ENCODE measurements at regions not wholly inside any gene's neighbourhood (a gene's known extent, or its start where the extent isn't known, plus 50 kb on each side); places are given as distances from the start of the nearest gene placed in this dataset.

DNA sequence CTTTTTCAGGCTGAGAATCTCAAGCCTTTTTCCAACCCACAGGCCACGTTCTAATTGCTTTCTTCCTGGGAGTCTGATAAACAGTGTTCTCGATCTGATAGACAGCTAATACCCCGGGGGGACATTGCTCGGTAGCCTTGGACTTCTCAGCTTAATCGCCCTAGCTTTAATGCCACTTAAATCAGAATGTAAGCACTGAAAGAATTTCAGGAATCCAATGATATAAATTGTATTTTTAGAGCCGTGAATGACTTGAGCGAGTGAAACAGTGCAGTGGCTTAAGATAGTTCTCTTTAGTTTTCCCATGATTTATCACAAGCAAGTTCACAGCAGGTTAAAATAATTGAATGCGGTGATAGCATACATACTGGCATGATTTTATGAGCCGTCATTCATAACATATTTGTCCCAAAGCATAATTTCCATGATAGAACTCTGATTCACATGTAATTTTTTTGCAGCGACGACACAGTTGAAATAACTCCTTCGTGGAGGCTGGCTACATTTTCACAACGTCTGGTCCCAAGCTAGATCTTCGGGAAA is 116.1 kb upstream of the MYOCD start:
- POLR2A ChIA-PET: no interaction called here
- H3K27me3 ChIP-seq (replicated peaks in 2 of 5; ENCODE audit: control insufficient read depth in 4 of 5, insufficient read depth in 5 of 5, low read length in 4 of 5): no peaks in the 10 kb centered on the region
- CTCF ChIA-PET: no interaction called here
- H3K27ac ChIP-seq (ENCODE audit: insufficient read depth in 1 of 2, low read depth in 1 of 2, low read length in 2 of 2, poor library complexity in 1 of 2, severe bottlenecking in 2 of 2): no peak overlapping the region
- no peaks in the 10 kb centered on the region for H3K9me3 ChIP-seq (ENCODE audit: control extremely low read depth in 1 of 5, control insufficient read depth in 4 of 5, insufficient read depth in 2 of 5, low read depth in 1 of 5, low read length in 4 of 5)
- no peak for DNase-seq
- no peak overlapping the region for H3K4me3 ChIP-seq (ENCODE audit: control insufficient read depth in 1 of 7, extremely low read depth in 1 of 7, insufficient read depth in 4 of 7, low read depth in 2 of 7, low read length in 6 of 7)
- H3K36me3 ChIP-seq (ENCODE audit: control insufficient read depth in 4 of 4, insufficient read depth in 4 of 4, low read length in 3 of 4): no peaks in the 10 kb centered on the region
- H3K4me1 ChIP-seq (ENCODE audit: control extremely low read depth in 1 of 4, control insufficient read depth in 4 of 4, insufficient read depth in 4 of 4, low read length in 3 of 4): no peaks in the 10 kb centered on the region
- WGBS (ENCODE audit: insufficient coverage): 76% methylated on average over 7 of the region's 14 CpGs

DNA sequence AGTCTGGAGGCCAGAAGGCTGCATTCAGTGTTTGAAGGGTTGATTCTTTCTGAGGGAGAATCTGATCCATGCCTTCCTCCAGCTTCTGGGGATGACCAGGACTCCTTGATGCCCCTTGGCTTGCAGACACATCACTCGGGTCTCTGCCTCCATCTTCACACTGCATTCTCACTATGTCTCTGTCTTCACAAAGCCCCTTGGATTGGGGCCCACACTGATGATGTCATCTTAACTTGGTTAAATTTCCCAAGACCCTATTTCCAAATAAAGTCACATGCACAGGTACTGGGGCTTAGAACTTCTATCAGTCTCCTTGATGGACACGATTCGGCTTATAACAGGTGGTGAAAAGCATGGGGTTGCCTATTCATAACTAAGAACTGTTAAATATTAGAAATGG is 112.1 kb upstream of the MYOCD start:
- no peaks in the 10 kb centered on the region for H3K4me1 ChIP-seq (ENCODE audit: control extremely low read depth in 1 of 4, control insufficient read depth in 4 of 4, insufficient read depth in 4 of 4, low read length in 3 of 4)
- H3K4me3 ChIP-seq (ENCODE audit: control insufficient read depth in 1 of 7, extremely low read depth in 1 of 7, insufficient read depth in 4 of 7, low read depth in 2 of 7, low read length in 6 of 7): no peak overlapping the region
- H3K36me3 ChIP-seq (ENCODE audit: control insufficient read depth in 4 of 4, insufficient read depth in 4 of 4, low read length in 3 of 4): no peaks in the 10 kb centered on the region
- H3K27ac ChIP-seq (ENCODE audit: insufficient read depth in 1 of 2, low read depth in 1 of 2, low read length in 2 of 2, poor library complexity in 1 of 2, severe bottlenecking in 2 of 2): no peak overlapping the region
- 89% methylated on average over 3 of the region's 3 CpGs for WGBS (ENCODE audit: insufficient coverage)
- POLR2A ChIA-PET: no interaction called here
- CTCF ChIA-PET: no interaction called here
- no peaks in the 10 kb centered on the region for H3K9me3 ChIP-seq (ENCODE audit: control extremely low read depth in 1 of 5, control insufficient read depth in 4 of 5, insufficient read depth in 2 of 5, low read depth in 1 of 5, low read length in 4 of 5)
- H3K27me3 ChIP-seq (replicated peaks in 2 of 5; ENCODE audit: control insufficient read depth in 4 of 5, insufficient read depth in 5 of 5, low read length in 4 of 5): no peaks in the 10 kb centered on the region
- no peak for DNase-seq

DNA sequence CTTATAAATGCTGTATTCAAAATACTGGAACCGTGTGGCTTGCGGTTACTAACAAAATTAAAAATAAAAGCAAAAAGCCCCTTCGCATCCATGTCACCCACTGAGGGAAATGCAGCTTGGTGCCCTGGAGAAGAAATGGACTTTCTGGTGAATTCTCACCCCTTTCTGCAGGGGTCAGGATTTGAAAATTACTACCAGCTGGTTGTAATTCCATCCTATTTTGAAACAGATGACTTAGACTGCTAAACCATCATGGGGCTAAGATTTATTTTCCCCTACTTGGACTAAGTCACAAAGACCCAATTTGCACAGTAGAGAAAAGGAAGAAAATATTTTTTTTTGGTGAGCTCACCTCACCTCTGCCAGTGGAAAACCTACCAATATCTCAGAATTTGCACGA is 111.4 kb upstream of the MYOCD start:
- 93% methylated on average over 3 of the region's 4 CpGs for WGBS (ENCODE audit: insufficient coverage)
- Histone ChIP-seq H3K4me3 (ENCODE audit: control insufficient read depth in 1 of 7, extremely low read depth in 1 of 7, insufficient read depth in 4 of 7, low read depth in 2 of 7, low read length in 6 of 7) (no peak overlapping the region), H3K4me1 (ENCODE audit: control extremely low read depth in 1 of 4, control insufficient read depth in 4 of 4, insufficient read depth in 4 of 4, low read length in 3 of 4) (no peaks in the 10 kb centered on the region), H3K27me3 (replicated peaks in 2 of 5; ENCODE audit: control insufficient read depth in 4 of 5, insufficient read depth in 5 of 5, low read length in 4 of 5) (no peaks in the 10 kb centered on the region), H3K27ac (ENCODE audit: insufficient read depth in 1 of 2, low read depth in 1 of 2, low read length in 2 of 2, poor library complexity in 1 of 2, severe bottlenecking in 2 of 2) (no peak overlapping the region), H3K36me3 (ENCODE audit: control insufficient read depth in 4 of 4, insufficient read depth in 4 of 4, low read length in 3 of 4) (no peaks in the 10 kb centered on the region), H3K9me3 (ENCODE audit: control extremely low read depth in 1 of 5, control insufficient read depth in 4 of 5, insufficient read depth in 2 of 5, low read depth in 1 of 5, low read length in 4 of 5) (no peaks in the 10 kb centered on the region)
- CTCF ChIA-PET: no interaction called here
- no peak for DNase-seq
- POLR2A ChIA-PET: no interaction called here

DNA sequence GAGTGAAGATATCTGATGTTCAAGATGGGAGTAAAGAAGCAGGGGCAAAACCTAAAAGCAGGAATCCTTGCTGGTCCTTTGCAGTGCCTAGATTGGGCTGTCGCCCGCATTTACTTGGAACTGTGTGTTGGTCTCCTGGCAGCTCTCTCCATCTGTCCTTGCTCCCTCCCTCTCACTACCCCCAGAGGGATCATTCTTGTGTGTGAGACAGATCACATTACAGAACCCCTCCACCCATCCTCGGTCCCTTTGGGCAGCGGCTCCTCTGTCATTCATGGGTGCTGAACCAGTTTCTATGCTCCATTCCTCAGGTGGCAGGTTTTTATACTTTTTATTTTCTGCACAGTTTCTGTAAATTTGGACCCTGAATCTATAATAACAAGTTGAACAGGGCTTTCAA is 99.4 kb upstream of the MYOCD start:
- no peak for DNase-seq
- POLR2A ChIA-PET: no interaction called here
- H3K4me1 ChIP-seq (ENCODE audit: control extremely low read depth in 1 of 4, control insufficient read depth in 4 of 4, insufficient read depth in 4 of 4, low read length in 3 of 4): no peaks in the 10 kb centered on the region
- H3K4me3 ChIP-seq (ENCODE audit: control insufficient read depth in 1 of 7, extremely low read depth in 1 of 7, insufficient read depth in 4 of 7, low read depth in 2 of 7, low read length in 6 of 7): no peak overlapping the region
- peaks cover 0 to 3% (median 0%) of the 10 kb centered on the region in 5 experiments for H3K27me3 ChIP-seq (replicated peaks in 2 of 5; ENCODE audit: control insufficient read depth in 4 of 5, insufficient read depth in 5 of 5, low read length in 4 of 5)
- no peak overlapping the region for H3K27ac ChIP-seq (ENCODE audit: insufficient read depth in 1 of 2, low read depth in 1 of 2, low read length in 2 of 2, poor library complexity in 1 of 2, severe bottlenecking in 2 of 2)
- CTCF ChIA-PET: no interaction called here
- H3K36me3 ChIP-seq (ENCODE audit: control insufficient read depth in 4 of 4, insufficient read depth in 4 of 4, low read length in 3 of 4): no peaks in the 10 kb centered on the region
- H3K9me3 ChIP-seq (ENCODE audit: control extremely low read depth in 1 of 5, control insufficient read depth in 4 of 5, insufficient read depth in 2 of 5, low read depth in 1 of 5, low read length in 4 of 5): no peaks in the 10 kb centered on the region
- 81% methylated on average over 2 of the region's 4 CpGs for WGBS (ENCODE audit: insufficient coverage)

DNA sequence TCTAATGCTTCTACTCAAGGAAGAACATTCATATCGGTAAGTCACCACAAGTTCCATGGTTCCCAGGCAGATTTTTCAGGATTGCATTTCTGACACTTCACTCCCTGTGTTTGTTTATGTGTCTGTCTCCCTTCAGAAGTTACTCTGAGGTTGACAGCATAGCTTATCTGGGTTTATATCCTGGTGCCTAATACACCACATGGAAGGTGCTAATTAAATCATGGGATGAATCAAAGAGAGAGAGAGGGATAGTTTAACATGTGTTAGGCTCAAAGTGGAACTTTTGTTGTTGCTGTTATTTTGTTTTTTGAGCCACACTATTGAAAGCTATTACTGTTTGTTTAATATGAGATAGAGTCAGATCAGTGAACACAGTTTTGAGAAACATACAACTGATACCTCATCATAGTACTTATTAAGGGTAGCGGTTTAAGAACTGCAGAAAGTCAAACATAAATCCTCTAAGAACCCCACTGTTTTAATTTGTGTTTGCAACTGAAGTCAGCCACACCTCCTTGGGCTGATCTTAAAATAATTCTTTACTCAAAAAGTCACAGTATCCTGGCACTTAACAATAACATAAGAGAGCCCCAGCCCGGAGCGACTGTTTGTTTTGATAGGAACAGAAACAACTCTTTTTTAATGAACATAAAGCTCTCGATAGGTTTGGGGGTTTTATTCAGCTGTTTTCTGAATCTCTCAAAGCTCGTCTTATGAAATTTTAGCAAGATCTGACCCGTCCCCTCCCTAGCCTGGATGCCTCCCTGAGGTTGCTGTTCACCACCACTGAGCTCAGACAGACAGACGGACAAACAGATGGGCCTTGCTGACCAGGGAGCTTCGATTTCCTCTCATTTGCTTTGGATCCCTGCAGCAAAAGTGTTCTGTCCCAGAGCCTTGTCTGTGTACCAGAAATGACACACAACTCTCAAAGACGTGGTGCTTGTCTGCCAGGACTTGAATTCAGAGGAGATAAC is 98.3 kb upstream of the MYOCD start:
- no peak for DNase-seq
- CTCF ChIA-PET: no interaction called here
- POLR2A ChIA-PET: interaction anchor here (0.6 kb wide), 1 partner anchor 731 kb away, joined by 3 read pairs; no protein-coding TSS in a partner anchor
- Histone ChIP-seq H3K27me3 (replicated peaks in 2 of 5; ENCODE audit: control insufficient read depth in 4 of 5, insufficient read depth in 5 of 5, low read length in 4 of 5) (peaks cover 0 to 3% (median 0%) of the 10 kb centered on the region in 5 experiments), H3K9me3 (ENCODE audit: control extremely low read depth in 1 of 5, control insufficient read depth in 4 of 5, insufficient read depth in 2 of 5, low read depth in 1 of 5, low read length in 4 of 5) (no peaks in the 10 kb centered on the region), H3K4me1 (ENCODE audit: control extremely low read depth in 1 of 4, control insufficient read depth in 4 of 4, insufficient read depth in 4 of 4, low read length in 3 of 4) (no peaks in the 10 kb centered on the region), H3K36me3 (ENCODE audit: control insufficient read depth in 4 of 4, insufficient read depth in 4 of 4, low read length in 3 of 4) (no peaks in the 10 kb centered on the region), H3K27ac (ENCODE audit: insufficient read depth in 1 of 2, low read depth in 1 of 2, low read length in 2 of 2, poor library complexity in 1 of 2, severe bottlenecking in 2 of 2) (no peak overlapping the region), H3K4me3 (ENCODE audit: control insufficient read depth in 1 of 7, extremely low read depth in 1 of 7, insufficient read depth in 4 of 7, low read depth in 2 of 7, low read length in 6 of 7) (no peak overlapping the region)
- 84% methylated on average over 5 of the region's 10 CpGs for WGBS (ENCODE audit: insufficient coverage)

DNA sequence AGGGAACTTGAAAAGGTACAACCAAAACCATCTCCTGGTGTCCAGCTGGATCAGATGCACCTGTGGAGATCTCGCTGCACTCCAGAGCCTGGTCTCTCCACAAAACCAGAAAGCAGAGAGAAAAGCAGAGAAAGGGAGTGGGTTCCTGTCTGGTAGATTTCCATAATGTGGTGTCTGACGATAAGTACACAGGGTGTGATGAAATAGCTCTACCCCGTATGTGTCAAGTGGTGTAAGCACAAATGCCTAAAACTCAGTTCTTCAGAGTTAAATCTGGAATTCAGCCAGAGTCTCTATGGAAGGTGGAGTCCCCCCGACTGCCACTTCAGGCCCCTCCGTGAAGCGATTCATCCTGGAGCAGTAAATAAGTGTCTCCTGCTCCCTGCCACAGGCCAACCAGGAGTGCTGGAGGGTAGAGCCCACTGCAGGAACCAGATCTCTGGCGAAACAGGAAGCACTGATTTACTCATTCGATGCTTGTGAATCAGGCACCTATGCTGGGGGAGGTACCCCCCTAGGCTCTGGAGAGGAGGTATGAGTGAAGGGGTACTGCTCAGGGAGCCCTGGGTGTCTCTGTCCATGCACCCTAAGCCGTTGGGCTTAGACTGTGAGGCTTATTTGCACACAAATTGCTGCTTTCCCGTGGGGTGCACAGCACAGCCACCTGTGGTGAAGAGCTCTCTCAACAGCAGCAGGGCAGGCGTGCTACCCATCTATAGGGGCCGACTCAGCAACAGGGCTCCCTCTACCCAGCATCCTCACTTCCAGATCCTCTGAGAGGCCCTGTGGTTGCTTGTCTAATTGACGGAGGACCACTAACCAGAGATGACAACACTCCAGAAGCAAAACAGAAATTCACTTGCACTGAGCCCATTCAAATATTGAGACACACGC is 97.1 kb upstream of the MYOCD start:
- 60% methylated on average over 12 of the region's 14 CpGs for WGBS (ENCODE audit: insufficient coverage)
- ChIA-PET POLR2A (no interaction called here), CTCF (no interaction called here)
- Histone ChIP-seq H3K4me3 (ENCODE audit: control insufficient read depth in 1 of 7, extremely low read depth in 1 of 7, insufficient read depth in 4 of 7, low read depth in 2 of 7, low read length in 6 of 7) (no peak overlapping the region), H3K27me3 (replicated peaks in 2 of 5; ENCODE audit: control insufficient read depth in 4 of 5, insufficient read depth in 5 of 5, low read length in 4 of 5) (peaks cover 0 to 3% (median 0%) of the 10 kb centered on the region in 5 experiments), H3K9me3 (ENCODE audit: control extremely low read depth in 1 of 5, control insufficient read depth in 4 of 5, insufficient read depth in 2 of 5, low read depth in 1 of 5, low read length in 4 of 5) (no peaks in the 10 kb centered on the region), H3K4me1 (ENCODE audit: control extremely low read depth in 1 of 4, control insufficient read depth in 4 of 4, insufficient read depth in 4 of 4, low read length in 3 of 4) (no peaks in the 10 kb centered on the region), H3K27ac (ENCODE audit: insufficient read depth in 1 of 2, low read depth in 1 of 2, low read length in 2 of 2, poor library complexity in 1 of 2, severe bottlenecking in 2 of 2) (no peak overlapping the region), H3K36me3 (ENCODE audit: control insufficient read depth in 4 of 4, insufficient read depth in 4 of 4, low read length in 3 of 4) (no peaks in the 10 kb centered on the region)
- no peak for DNase-seq

DNA sequence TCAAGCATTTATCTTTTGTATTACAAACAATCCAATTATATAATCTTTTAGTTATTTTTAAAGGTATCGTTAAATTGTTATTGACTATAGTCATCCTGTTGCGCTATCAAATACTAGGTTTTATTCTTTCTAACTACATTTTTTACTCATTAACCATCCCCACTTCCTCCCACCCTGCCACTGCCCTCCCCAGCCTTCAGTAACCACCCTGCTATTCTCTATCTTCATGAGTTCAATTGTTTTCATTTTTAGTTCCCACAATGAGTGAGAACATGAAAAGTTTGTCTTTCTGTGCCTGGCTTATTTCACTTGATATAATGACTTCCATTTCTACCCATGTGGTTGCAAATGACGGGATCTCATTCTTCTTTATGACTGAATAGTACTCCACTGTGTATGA is 94.1 kb upstream of the MYOCD start:
- Histone ChIP-seq H3K27ac (ENCODE audit: insufficient read depth in 1 of 2, low read depth in 1 of 2, low read length in 2 of 2, poor library complexity in 1 of 2, severe bottlenecking in 2 of 2) (no peak overlapping the region), H3K27me3 (replicated peaks in 2 of 5; ENCODE audit: control insufficient read depth in 4 of 5, insufficient read depth in 5 of 5, low read length in 4 of 5) (peaks cover 0 to 3% (median 0%) of the 10 kb centered on the region in 5 experiments), H3K9me3 (ENCODE audit: control extremely low read depth in 1 of 5, control insufficient read depth in 4 of 5, insufficient read depth in 2 of 5, low read depth in 1 of 5, low read length in 4 of 5) (no peaks in the 10 kb centered on the region), H3K4me3 (ENCODE audit: control insufficient read depth in 1 of 7, extremely low read depth in 1 of 7, insufficient read depth in 4 of 7, low read depth in 2 of 7, low read length in 6 of 7) (no peak overlapping the region), H3K4me1 (ENCODE audit: control extremely low read depth in 1 of 4, control insufficient read depth in 4 of 4, insufficient read depth in 4 of 4, low read length in 3 of 4) (no peaks in the 10 kb centered on the region), H3K36me3 (ENCODE audit: control insufficient read depth in 4 of 4, insufficient read depth in 4 of 4, low read length in 3 of 4) (no peaks in the 10 kb centered on the region)
- ChIA-PET POLR2A (no interaction called here), CTCF (no interaction called here)
- DNase-seq: no peak
- 100% methylated on average over 1 of the region's 3 CpGs for WGBS (ENCODE audit: insufficient coverage)
